Erythroblast (primary cell): ENCODE measurements at regions not wholly inside any gene's neighbourhood (a gene's known extent, or its start where the extent isn't known, plus 50 kb on each side); places are given as distances from the start of the nearest gene placed in this dataset.

ENCODE experiments used
- DNase-seq, 2 experiments: peaks; one replicate each; lab custom pipeline; 2025; lab: John Stamatoyannopoulos, UW
- GATA1 ChIP-seq: IDR thresholded peaks from 2 replicates; pipeline ENCODE4 v1.6.1; 2011; ENCODE audit warnings: low read depth, mild to moderate bottlenecking, control low read depth, low read length, moderate library complexity
- POLR2A ChIP-seq: IDR thresholded peaks from 2 replicates; pipeline ENCODE4 v1.6.1; 2011; ENCODE audit warnings: mild to moderate bottlenecking, low read length

DNA sequence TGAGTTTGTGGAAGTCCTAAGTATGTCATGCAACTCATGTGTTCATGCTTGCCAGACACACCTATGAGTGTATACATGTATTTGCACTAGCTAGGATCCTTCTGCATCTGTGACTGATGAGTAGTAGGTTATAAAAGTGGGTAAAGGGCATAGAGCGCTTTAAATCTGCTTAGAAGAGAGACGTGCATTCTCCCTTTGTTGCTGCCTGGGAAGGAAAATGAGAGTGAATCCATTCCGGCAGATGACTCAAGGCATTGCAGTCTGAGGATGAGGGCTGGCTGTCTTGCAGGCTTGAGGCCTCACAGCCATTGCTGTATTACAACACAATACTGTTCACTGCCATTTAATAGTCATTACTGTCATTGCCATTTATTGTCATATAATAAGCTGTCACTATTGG lies 120.8 kb upstream of the UMPS start:
- TF ChIP-seq POLR2A: no peak
- no peak for TF ChIP-seq GATA1
- DNase-seq: no peak

DNA sequence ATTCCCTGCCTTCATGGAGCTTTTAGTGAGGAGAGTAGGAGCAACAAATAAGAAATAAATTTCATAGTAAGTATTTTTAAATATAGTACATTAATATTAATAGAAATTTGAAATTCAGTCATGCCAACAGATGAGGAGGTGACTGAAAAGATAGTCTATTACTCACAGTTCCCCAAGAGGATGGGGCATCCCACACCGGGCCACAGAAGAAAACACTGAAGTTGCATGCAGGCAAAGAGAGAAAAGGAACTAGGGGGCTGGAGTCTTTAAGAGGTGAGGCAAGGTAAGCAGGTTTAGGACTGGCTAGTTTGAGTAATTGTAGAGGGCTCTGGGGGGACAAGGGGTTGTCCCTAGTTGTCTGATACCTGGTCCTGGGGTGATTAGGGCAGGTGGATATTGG lies 120.1 kb upstream of the UMPS start:
- DNase-seq: no peak
- no peak for TF ChIP-seq POLR2A
- TF ChIP-seq GATA1: no peak

DNA sequence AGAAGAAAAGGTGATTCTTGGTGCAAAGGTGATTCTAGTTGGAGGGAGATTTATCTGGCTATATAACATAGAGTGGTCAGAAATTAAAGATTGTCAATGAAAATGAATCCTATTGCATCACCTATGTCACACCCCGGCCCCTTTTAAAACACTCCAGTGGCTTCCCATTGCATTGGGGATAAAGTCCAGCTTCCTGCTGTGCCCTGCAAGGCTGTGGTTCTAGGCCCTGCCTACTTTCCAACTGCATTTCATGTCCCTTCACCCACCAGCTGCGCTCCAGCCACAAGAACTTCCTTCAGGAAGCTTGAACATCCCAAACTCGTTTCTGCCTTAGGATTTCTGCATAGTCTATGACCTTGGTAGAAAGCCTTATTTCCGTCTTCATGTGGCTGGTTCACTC lies 118.7 kb upstream of the UMPS start:
- no peak for DNase-seq
- no peak for TF ChIP-seq GATA1
- no peak for TF ChIP-seq POLR2A

DNA sequence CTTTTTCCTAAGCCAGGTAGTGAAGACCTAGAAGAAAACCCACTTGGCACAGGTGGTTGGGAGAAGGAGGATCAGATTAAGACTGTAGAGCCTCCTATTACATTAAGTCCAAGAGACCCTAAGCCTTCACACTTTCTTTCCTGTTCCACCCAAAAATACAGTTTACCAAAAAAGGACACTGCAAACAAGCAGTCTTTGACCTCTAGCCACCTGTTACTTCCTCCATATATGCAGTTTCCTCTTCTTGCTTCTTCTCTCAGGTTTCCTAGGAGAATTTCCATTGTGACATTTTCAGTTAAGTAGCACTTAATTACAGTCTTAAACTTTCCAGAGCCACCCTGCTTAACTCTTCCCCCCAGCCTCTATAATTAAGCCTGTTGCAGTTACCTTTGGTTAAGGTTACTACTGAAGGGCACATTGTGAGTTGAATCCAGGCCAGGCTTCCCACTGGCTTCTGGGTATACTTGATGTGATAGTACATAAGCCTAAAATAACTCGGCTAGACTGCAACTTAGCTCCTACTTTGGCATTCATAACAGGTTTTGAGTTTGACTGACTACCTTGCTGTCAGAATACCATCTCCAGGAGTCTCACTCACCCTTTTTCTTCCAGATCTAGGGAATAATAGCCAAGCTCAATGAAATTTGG lies 114.2 kb upstream of the UMPS start:
- TF ChIP-seq POLR2A (no peak), GATA1 (no peak)

DNA sequence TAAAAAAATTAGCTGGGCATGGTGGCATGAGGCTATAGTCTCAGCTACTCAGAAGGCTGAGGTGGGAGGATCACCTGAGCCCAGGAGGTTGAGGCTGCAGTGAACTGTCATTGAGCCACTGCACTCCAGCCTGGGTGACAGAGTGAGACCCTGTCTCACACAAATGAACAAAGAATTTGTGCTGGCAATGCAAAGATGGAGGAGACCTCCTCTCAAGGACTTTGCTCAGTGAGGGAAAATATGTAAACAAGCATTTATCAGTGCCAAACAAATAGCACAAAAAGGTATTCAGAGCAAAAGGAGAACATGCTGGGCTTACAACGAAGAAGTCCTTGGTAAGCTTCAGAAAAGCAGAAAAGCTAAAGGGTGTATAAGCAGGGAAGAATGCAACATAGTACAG lies 113.1 kb upstream of the UMPS start:
- TF ChIP-seq POLR2A: no peak
- no peak for TF ChIP-seq GATA1
- no peak for DNase-seq

More for the DNA sequence above, 114.2 kb upstream of the UMPS start:
- DNase-seq: no peak

DNA sequence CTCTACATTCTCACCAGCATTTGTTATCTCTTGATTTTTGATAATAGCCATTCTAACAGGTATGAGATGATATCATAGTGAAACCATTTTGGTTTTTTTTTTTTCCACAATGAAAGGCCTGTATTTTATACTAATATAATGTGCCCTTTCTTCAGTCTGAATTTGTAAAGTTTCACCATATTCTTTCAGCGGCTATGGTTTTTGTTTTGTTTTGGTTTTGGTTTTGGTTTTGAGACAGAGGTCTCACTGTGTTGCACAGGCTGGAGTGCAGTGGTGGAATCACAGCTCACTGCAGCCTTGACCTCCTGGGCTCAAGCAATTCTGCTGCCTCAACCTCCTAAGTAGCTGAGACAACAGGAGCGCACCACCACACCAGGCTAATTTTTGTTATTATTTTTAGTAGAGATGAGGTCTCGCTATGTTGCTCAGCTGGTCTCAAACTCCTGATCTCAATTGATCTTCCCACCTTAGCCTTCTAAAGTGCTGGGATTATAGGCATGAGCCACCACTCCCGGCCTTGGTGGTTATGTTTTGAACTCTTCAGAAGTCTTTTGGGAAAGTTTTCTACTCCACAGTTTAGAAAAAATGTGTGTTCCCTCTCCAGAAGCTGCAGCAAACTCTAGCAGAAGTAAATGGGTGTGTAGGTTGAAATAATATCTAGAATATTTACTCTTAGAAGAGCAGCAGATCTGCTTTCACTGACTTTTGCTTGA lies 110.2 kb upstream of the UMPS start:
- TF ChIP-seq GATA1 (no peak), POLR2A (no peak)
- peak in 1 of 2 experiments; percentile 45 for DNase-seq

DNA sequence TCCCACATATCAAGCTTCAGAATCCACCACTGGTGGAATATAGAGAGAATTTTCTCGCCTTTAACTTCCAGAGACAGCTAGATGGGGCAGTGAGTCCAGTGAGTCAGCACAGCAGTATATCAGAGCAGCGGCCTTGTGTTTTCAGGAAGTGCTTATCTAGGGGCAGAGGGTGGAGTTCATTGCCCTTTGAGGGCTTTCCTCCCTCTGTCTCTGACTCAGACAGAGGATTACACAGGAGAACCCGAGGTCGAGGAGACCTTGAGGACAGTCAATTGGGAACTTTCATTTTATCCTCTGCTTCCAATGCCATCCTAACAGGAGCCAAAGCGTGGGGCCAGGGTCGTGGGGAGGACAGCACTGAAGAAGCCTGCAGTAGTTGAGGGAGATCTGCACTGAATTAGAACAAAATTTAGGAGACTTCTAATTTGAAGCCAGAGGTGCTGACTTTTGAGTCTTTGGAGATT lies 109.6 kb upstream of the UMPS start:
- DNase-seq: peak; percentile 91 to 93
- no peak for TF ChIP-seq GATA1
- no peak for TF ChIP-seq POLR2A

DNA sequence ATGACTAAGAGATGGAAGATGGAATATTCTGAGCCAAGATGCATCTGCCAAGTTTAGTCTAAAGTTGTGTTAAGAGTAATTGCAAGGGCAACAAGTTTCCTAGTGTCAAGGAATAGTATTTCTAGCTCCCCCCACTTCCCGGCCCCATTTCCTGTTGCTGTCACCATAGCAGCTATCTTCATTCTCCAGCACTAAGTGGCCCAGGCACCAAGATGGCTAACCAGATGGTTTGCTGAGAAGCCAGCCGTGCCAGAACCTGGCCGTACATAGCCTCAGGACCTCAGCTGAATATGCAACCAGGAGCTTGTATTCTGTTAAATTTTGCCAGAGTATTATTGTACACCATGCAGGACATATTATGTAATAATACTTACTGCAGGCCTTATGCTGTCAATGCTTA lies 108.8 kb upstream of the UMPS start:
- TF ChIP-seq POLR2A (no peak), GATA1 (no peak)
- peak; percentile 61 to 74 for DNase-seq

DNA sequence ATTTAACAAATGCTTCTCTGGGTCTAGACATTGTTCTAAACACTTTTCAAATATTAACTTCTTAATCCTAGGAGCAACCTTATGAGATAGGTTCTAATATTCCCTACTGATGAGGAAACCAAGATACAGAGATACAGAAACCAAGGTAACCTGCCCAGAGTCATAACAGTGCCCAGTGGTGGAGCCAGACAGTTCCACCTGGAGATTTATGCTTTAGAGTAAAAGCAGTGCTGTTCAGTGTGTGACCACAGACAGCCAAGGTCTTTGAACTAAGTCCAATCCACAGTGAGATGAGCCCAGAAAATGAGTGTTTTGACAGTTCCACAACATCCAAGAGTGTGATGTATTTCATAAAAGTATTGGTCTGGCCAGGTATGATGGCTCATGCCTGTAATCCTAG lies 105.2 kb upstream of the UMPS start:
- DNase-seq: no peak
- TF ChIP-seq POLR2A: no peak
- TF ChIP-seq GATA1: no peak

DNA sequence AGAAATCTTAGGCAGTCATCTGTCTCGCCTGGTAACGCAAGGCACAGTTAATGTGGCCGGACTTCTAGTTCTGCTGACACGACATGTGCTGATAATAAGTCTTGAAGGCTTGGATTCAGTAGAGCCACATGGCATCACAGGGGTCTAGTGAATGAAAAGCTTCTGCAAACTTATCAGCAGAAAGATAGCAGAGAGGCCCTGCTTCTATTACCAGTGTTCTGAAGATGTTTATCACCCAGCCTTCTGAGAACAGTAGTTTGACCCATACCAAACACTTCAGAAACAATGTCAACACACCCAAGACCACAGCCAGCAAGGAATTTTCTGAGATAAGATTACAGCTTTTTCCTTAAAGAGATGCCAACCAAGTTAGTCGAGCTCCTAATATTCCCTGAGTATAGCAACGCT lies 102.7 kb upstream of the UMPS start:
- peak; percentile 40 to 82 for DNase-seq
- TF ChIP-seq GATA1 (no peak), POLR2A (no peak)

DNA sequence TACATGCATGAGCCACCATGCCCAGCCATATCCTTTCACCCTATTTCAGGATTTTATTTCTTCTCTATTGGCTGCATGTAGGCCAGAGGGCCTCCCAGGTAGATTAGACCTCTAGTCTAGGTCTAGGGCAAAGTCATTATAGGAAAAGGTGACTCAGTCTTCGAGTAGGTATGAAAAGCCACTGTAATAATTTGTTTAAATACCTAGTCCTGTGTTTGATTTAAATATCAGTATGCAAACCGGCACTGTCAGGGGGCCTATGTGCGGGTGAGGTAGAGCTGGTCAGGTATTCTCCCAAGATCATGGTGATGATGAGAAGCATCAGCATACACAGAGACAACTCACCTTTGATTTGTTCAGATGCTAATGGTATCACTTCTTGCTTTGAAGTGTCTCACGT lies 101.4 kb upstream of the UMPS start:
- DNase-seq: no peak
- TF ChIP-seq GATA1 (no peak), POLR2A (no peak)

DNA sequence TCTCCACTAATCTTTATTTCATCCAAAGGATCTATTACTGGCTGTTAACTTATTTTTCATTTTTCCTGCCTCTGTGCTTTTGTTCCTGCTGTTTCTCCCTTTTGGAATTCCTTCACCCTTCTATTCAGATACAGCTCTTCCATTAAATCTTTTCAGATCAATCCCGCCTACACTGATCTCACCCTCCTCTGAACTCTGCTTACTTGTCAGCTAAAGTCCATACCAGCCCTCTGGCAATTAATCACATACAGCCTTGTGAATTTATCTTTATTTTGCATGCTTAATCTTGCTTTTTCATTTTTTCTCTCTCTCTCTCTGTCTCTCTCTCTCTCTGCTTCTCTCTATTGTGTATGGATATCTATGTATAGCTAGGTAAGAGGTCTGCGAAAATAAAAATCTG lies 100.8 kb upstream of the UMPS start:
- DNase-seq: no peak
- TF ChIP-seq GATA1: no peak
- no peak for TF ChIP-seq POLR2A

DNA sequence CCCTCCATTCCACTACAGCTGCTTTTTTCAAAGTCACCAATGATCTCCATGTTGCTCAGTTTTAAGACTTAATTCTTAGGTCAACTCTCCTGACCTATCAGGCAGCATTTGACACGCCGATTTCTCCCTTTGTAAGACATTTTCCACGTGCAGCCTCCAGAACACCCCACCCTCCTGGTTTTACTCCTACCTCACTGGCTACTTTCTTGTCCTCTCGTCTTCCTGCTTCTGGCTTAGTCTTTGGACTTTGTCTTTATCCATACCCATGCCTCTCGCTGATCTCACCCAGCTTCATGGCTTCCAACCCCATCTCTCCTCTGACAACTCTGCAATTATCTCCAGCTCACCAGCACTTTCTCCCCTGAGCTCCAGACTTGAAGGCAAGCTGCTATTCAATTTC lies 99.3 kb upstream of the UMPS start:
- DNase-seq: no peak
- TF ChIP-seq GATA1 (no peak), POLR2A (no peak)

DNA sequence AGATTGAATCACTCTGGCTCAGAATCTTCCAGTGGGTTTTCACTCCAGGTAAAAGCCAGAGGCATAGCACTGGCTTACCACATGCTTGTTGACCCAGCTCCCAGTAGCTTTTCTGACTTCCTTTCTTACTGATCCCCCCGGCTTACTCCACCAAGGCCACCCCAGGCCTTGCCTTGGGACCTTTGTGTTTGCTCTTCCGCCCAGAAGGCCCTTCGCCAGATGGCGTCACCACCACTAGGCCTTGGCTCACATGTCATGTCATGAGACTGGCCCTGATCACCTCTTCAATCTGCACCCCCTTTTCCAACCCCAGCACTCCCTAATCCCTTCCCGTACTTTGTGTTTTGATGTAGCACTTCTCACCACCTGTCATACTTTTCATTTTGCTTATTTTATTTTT lies 98.5 kb upstream of the UMPS start:
- no peak for DNase-seq
- TF ChIP-seq GATA1 (no peak), POLR2A (no peak)

DNA sequence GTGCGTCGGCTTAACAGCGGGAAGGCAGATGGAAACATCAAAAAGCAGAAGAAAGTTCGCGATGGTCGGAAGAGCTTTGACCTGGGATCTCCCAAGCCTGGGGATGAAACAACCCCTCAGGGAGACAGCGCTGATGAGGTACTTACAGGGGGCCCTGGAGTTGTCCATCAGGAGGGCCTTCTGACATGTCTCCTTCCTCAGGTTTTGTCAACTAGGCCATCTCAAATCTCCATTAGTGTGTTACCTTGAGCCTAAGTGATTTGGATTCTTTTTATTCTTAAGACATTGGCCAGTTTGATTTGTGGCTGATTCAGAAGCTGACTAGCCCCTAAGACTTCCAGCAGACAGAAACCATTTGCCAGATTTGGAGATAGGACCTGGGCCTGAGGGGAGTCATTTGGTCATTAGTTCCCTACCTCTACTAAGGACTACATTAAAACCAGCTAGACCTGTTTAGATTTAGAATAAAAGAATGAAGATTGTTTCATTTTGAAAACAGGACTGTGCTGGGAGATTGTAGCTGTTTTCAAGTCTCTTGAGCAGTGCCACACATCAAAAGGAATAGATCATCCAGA lies 97.6 kb upstream of the UMPS start:
- TF ChIP-seq GATA1: no peak
- TF ChIP-seq POLR2A: no peak
- no peak for DNase-seq
